GM21381 (cell line): ENCODE measurements at regions not wholly inside any gene's neighbourhood (a gene's known extent, or its start where the extent isn't known, plus 50 kb on each side); places are given as distances from the start of the nearest gene placed in this dataset.
"Not testable (repeated sequence)": the region's sequence is repeated elsewhere in the genome, so short reads cannot be mapped to it uniquely, and the experiment has no call there.

Experiments
- ATAC-seq: cut with Tn5 transposase; IDR thresholded peaks from one replicate; pipeline ENCODE4 v1.9.1; 2021; ENCODE audit warnings: mild to moderate bottlenecking, moderate library complexity; ENCODE audit not compliant: unreplicated experiment

DNA sequence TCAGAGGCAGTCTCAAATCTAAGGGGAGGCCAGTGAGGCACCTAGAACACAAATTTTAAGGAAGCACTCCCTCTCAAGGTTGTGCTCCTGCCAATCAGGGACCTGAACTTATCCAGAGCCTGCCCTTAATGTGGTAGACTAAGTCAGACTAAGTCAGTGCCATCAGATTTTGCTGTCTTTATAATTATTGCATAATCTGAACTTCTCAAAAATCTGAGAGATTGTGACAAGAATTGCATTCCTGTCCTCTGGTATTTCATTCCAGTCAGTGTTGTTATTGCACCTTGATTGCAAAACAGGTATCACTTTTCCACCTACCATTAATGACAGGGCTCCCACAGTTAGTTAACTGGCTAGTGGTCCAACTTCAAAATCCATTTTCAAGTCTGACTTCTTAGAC is 197.1 kb upstream of the HCN1 start:
- ATAC-seq, result no peak

DNA sequence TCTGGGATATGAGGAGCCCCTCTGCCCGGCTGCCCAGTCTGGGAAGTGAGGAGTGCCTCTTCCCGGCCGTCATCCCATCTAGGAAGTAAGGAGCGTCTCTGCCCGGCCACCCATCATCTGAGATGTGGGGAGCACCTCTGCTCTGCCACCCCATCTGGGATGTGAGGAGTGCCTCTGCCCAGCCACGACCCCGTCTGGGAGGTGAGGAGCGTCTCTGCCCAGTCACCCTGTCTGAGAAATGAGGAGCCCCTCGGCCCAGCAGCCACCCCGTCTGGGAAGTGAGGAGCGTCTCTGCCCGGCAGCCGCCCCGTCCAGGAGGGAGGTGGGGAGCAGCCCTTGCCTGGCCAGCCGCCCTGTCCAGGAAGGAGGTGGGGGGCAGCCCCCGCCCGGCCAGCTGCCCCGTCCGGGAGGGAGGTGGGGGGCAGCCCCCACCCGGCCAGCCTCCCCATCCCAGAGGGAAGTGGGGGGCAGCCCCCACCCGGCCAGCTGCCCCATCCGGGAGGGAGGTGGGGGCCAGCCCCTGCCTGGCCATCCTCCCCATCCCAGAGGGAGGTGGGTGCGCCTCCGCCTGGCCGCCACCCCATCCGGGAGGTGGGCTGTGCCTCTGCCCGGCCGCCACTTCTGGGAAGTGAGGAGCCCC is 194.4 kb upstream of the HCN1 start:
- ATAC-seq, result not testable (repeated sequence)

DNA sequence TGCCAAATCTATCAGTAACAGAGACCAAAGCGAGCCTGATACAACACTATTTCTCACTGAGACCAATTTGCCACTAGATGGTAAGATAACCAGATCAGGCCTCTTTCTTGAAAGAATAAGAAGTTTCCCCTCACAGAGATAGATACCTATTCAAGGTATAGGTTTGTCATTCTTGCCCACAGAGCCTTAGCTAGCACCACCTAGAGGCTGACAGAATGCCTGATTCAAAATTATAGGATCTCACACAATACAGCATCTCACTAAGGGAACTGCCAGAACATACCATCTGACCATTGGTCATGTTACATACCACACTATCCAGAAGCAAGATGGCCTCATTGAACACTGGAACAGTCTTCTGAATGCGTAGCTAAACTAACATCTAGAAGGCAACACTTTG is 166.6 kb upstream of the HCN1 start:
- ATAC-seq, result no peak

GRCh38 chr5:45847877-45848276 is 151.7 kb upstream of the HCN1 start:
- ATAC-seq, result no peak

- no peak for ATAC-seq
These were observed 129.9 kb upstream of the HCN1 start for GRCh38 chr5:45826055-45826454.

DNA sequence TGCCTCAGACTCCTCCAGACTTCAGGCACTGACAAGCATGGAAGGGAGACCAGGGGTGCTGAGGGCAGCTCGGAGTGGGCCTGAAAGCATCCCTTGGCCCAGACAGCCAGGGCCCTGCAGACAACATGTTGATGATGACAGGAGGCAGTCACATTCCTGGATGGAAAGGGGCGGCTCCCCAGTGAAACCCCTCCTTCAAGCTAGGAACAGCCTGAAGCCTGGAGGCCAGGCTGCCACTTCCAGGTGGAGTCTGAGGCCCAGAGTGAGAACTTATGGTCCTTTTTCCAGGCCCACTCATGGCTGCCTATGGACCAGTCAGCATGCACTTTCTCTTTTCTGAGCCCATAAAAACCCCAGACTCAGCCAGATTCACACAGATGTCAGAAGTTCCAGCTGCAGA is 104.2 kb upstream of the HCN1 start:
- ATAC-seq, result no peak

DNA sequence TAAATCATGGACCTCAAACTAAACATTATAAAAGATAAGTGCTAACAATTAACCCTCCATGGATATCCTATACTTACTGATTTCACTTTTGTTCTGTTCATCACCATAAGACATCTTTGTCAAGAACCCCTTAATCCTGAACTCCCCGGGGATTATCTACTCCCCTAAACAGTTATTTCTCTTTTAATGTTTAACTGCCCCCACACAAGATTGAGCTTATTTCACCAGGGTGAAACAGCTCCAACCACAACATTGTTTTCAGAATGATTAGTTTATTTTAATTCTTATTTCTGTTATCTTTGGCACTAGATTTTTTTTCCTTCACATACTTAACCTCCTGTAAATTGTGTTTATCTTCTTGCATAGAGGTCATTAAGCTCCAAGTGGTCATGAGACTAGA is 103.2 kb upstream of the HCN1 start:
- ATAC-seq, result no peak

- ATAC-seq, result no peak
These were observed 100.9 kb upstream of the HCN1 start for GRCh38 chr5:45796959-45797553.

DNA sequence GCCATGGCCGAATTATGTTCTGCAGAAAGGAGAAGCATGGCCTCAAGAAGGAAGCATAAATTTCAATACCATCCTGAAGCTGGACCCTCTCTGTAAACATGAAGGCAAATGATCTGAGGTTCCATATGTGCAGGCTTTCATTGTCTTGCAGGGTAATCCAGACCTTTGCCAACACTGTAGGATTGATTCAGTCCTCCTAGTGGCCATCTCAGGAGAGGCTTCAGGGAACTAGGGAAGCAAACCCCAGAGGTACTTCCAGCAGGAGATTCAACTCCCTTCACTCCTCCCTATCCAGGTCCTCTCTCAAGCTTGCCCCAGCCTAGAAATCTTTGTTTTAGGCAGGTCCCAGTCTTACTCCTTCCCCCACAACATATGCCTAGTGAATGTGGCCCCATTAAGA is 99.3 kb upstream of the HCN1 start:
- ATAC-seq, result no peak

GRCh38 chr5:45793638-45794532 is 97.7 kb upstream of the HCN1 start:
- peak; percentile 71 for ATAC-seq

GRCh38 chr5:45779874-45780671 is 83.9 kb upstream of the HCN1 start:
- no peak for ATAC-seq

GRCh38 chr5:45774528-45774927 is 78.3 kb upstream of the HCN1 start:
- no peak for ATAC-seq

DNA sequence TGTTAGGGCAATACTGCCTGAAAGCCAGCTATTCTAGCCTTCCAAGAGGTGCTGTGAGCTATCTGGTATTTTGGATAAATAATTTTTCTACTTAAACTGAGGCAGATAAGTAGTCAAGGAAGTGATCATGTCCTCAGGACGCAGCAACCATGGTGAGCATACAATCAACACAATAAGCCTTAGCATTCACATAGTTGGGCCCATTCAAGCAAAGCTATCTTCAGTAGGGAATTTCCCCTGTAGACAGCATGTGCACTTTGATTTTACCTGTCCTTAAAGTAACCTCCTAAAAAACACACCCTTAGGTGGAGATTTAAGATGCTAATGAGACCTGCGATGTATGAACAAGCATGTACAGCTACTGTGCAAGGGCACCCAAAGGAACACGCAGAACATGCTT is 76.2 kb upstream of the HCN1 start:
- no peak for ATAC-seq

GRCh38 chr5:45765561-45765960 is 69.4 kb upstream of the HCN1 start:
- ATAC-seq, result no peak

DNA sequence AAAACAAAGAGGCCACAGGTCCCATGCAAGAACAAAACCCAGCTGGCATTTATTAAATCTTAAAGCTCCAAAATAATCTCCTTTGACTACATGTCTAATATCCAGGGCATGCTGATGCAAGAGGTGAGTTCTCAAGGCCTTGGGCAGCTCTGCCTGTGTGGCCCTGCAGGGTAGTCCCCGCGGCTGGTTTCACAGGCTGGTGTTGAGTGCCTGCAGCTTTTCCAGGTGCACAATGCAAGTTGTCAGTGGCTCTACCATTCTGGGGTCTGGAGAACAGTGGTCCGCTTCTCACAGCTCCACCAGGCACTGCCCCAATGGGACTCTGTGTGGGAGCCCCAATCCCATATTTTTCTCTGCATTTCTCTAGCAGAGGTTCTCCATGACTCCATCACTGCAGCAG is 54.4 kb upstream of the HCN1 start:
- ATAC-seq, result no peak

- not testable (repeated sequence) for ATAC-seq
These were observed 52.3 kb upstream of the HCN1 start for GRCh38 chr5:45748511-45748910.
